Body of pancreas (tissue), 4 donors: ENCODE measurements at regions not wholly inside any gene's neighbourhood (a gene's known extent, or its start where the extent isn't known, plus 50 kb on each side); places are given as distances from the start of the nearest gene placed in this dataset.

Source experiments
- ATAC-seq: fragments of 150-250 bp; one replicate; pipeline ENCODE4 v1.9.1; 2016
- DNase-seq, 4 donors: peaks; one replicate each; pipeline ENCODE4 v3.0.0-alpha.2; 2019
- H3K27ac ChIP-seq, 4 donors: fragments of 200-600 bp; sonication (generic); 1 replicate in 3 of 4; 2 replicates in 1 of 4; pipeline versions ENCODE4 v1.5.1 to v1.6.1; 2016 to 2019; ENCODE audit warnings: mild to moderate bottlenecking in 1 of 4, mixed read lengths in 1 of 4, moderate library complexity in 1 of 4
- H3K27me3 ChIP-seq, 2 donors: fragments of 200-600 bp; sonication (generic); one replicate each; pipeline ENCODE4 v1.6.0; 2016; ENCODE audit warnings: mild to moderate bottlenecking in 1 of 2
- H3K36me3 ChIP-seq, 2 donors: fragments of 200-600 bp; sonication (generic); replicated peaks in 1 of 2; 2 replicates each; pipeline ENCODE4 v1.5.1; 2016; ENCODE audit warnings: low read depth in 2 of 2; ENCODE audit not compliant: insufficient read depth in 1 of 2
- H3K4me1 ChIP-seq: fragments of 200-600 bp; sonication (generic); one replicate; pipeline ENCODE4 v1.6.0; 2016
- H3K4me3 ChIP-seq, 2 donors: fragments of 200-600 bp; sonication (generic); 1 replicate in 1 of 2; 2 replicates in 1 of 2; pipeline ENCODE4 v1.5.1; 2016 to 2019
- H3K9me3 ChIP-seq, 3 donors: fragments of 200-600 bp; sonication (generic); 1 replicate in 2 of 3; 2 replicates in 1 of 3; pipeline ENCODE4 v1.5.1; 2016
- POLR2A ChIP-seq, 3 donors: fragments of 450-650 bp; IDR thresholded peaks; one replicate each; pipeline ENCODE4 v1.6.1; 2016; ENCODE audit warnings: antibody characterized with exemption in 3 of 3, mild to moderate bottlenecking in 2 of 3
- WGBS, 2 donors: methylation state at CpG; one replicate each; pipeline ENCODE4 v1.1.5; 2017; 5-methylcytosine and 5-hydroxymethylcytosine counted together
- intact Hi-C: fragments of 100-400 bp; cut with DNase I; formaldehyde crosslinking; loops from one replicate; pipeline ENCODE4 v1.15.1; 2023
- TF ChIP-seq, protein P1 (sequence below), 7 experiments: fragments of 450-650 bp in 4 of 7; fragments of 200-600 bp in 3 of 7; sonication (generic) in 3 of 7; IDR thresholded peaks; one replicate each; pipeline ENCODE4 v1.5.1; 2016 to 2019; ENCODE audit warnings: antibody characterized with exemption in 7 of 7

DNA sequence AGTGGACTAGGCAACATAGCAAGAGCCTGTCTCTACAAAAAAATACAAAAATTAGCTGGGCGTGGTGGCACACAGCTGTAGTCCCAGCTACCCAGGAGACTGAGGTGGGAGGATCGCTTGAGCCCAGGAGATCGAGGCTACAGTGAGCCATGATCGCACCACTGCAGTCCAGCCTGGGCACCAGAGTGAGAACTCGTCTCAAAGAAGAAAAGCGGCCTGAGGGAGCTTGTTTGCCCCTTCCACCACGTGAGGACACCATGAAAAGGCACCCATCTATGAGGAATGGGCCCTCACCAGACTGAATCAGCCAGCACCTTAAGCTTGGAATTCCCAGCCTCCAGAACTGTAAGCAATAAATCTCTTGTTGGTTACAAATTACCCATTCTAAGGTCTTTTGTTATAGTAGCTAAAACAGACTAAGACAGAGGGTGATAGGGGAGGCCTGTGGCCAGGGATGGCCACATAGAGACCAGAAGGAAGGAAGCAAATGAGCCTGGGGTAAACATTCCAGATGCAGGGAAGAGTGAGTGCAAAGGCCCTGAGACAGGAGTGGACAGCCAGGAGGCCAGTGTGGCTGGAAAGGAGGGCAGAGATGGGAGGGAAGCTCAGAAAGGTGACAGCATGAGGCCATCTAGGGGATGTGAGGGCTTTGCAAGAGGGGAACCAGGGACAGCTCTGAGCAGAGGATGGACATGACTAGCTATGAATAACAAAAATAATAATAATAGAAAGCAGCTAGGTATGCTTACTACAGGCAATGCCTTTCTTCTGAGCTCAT lies 120.1 kb downstream of the MATN1 start:
- DNase-seq = no peak
- 73 to 83% methylated on average over 7 of the region's 7 CpGs for WGBS, 2 donors
- H3K4me3 ChIP-seq = no peak overlapping the region
- TF ChIP-seq, protein P1, sequence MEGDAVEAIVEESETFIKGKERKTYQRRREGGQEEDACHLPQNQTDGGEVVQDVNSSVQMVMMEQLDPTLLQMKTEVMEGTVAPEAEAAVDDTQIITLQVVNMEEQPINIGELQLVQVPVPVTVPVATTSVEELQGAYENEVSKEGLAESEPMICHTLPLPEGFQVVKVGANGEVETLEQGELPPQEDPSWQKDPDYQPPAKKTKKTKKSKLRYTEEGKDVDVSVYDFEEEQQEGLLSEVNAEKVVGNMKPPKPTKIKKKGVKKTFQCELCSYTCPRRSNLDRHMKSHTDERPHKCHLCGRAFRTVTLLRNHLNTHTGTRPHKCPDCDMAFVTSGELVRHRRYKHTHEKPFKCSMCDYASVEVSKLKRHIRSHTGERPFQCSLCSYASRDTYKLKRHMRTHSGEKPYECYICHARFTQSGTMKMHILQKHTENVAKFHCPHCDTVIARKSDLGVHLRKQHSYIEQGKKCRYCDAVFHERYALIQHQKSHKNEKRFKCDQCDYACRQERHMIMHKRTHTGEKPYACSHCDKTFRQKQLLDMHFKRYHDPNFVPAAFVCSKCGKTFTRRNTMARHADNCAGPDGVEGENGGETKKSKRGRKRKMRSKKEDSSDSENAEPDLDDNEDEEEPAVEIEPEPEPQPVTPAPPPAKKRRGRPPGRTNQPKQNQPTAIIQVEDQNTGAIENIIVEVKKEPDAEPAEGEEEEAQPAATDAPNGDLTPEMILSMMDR (IDR thresholded peaks at IDR 0.05) = no peak
- TF ChIP-seq POLR2A (IDR thresholded peaks at IDR 0.05) = no peak
- no peaks in the 10 kb centered on the region for H3K27me3 ChIP-seq
- no peak for ATAC-seq
- H3K4me1 ChIP-seq = no peaks in the 10 kb centered on the region
- no peaks in the 10 kb centered on the region for H3K9me3 ChIP-seq
- H3K36me3 ChIP-seq = no peaks in the 10 kb centered on the region
- intact Hi-C loops = no loop called here
- H3K27ac ChIP-seq = no peak overlapping the region

DNA sequence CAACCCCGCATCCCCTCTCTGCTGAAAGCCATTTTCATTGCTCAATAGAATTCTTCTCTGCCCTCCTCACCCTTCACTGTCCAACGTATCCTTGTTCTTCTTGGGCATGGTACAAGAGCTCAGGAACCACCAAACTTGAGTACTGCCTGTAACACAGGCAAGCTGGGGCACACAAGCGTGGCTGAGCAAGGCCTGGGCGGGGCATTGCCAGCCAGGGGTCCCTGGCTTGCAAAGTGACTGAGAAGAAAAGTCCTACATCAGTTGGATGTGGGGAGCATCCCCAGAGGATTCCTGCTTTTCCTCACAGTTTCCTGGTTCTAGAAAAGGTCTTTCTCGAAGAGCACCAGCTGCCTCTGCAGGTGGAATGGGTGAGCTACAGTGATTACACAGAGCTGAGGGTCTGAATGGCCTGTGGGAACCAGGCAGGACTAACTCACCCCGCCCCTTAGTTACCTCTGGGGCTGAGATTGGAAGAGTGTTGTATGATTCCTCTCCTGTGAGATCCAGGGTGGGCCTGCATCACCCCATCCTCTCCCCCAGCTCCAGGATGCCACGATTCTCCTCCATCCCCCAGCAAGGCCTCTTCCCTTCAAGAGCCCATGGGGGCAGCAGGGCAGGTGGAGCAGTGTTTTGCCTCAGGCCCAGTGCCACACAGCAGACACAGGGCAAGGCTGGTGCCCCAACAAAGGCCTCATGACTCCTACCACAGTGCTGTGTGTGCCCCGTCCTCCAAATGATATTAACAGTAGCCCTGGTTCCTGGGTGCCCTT lies 121.9 kb downstream of the MATN1 start:
- no peaks in the 10 kb centered on the region for H3K36me3 ChIP-seq
- no peak for DNase-seq
- WGBS, 2 donors = 84 to 92% methylated on average over 7 to 8 of the region's 8 CpGs
- H3K4me3 ChIP-seq = no peak overlapping the region
- intact Hi-C loops = no loop called here
- H3K27me3 ChIP-seq = no peaks in the 10 kb centered on the region
- no peak overlapping the region for H3K27ac ChIP-seq
- H3K9me3 ChIP-seq = no peaks in the 10 kb centered on the region
- TF ChIP-seq, protein P1 (IDR thresholded peaks at IDR 0.05) = no peak
- no peak for TF ChIP-seq POLR2A (IDR thresholded peaks at IDR 0.05)
- no peak for ATAC-seq
- H3K4me1 ChIP-seq = no peaks in the 10 kb centered on the region

DNA sequence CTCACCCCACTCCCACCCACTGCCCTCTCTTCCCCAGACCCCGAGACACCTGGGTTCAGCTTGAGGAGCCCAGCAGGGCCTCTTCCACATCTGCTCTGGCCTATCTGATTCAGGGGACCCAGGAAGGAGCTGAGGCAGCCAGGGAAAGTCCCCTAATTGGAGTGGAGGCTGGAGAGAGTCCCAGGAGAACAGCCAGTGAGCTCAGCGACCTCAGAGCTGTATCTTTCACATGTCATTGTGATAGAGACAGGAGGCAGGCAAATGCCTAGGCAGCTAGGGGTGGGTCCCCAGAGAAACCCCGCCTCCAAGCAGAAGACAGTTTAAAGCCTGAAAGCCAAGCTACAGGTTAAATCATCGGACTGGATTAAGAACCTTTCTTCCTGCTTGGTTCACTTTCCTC lies 122.7 kb downstream of the MATN1 start:
- Histone ChIP-seq H3K27ac (no peak overlapping the region), H3K36me3 (no peaks in the 10 kb centered on the region), H3K4me1 (no peaks in the 10 kb centered on the region), H3K27me3 (no peaks in the 10 kb centered on the region), H3K9me3 (no peaks in the 10 kb centered on the region), H3K4me3 (no peak overlapping the region)
- DNase-seq (no peak), ATAC-seq (no peak)
- intact Hi-C loops = no loop called here
- TF ChIP-seq, protein P1 (IDR thresholded peaks at IDR 0.05) = no peak
- no peak for TF ChIP-seq POLR2A (IDR thresholded peaks at IDR 0.05)
- 72 to 84% methylated on average over 4 of the region's 4 CpGs for WGBS, 2 donors

DNA sequence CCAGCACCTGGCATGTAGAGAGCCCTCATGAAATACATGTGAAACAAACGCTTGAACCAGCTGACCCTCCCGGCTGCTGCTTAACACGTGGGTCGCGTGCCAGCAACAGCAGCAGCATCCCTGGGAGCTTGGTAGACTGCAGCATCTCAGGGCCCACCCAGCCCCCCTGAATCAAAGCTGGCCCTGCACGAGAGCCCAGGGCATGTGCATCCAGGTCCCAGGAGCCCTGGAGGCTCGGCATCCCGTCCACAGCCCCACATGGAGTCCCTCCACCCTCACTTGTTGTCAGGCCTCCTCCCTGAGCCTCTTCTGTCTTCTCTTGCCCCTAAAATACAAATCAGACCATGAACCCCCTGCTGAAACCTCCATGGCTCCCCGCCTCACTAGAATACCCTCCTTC lies 123.1 kb downstream of the MATN1 start:
- DNase-seq = no peak
- intact Hi-C loops = no loop called here
- TF ChIP-seq, protein P1 (IDR thresholded peaks at IDR 0.05) = no peak
- no peak for TF ChIP-seq POLR2A (IDR thresholded peaks at IDR 0.05)

More for the DNA sequence above, 123.1 kb downstream of the MATN1 start:
- Histone ChIP-seq H3K36me3 (no peaks in the 10 kb centered on the region), H3K27me3 (no peaks in the 10 kb centered on the region), H3K27ac (no peak overlapping the region), H3K4me1 (no peaks in the 10 kb centered on the region), H3K9me3 (no peaks in the 10 kb centered on the region), H3K4me3 (no peak overlapping the region)
- ATAC-seq = no peak
- WGBS, 2 donors = 72 to 88% methylated on average over 9 of the region's 9 CpGs
